ENCODE measurements at regions not wholly inside any gene's neighbourhood (a gene's known extent, or its start where the extent isn't known, plus 50 kb on each side); places are given as distances from the start of the nearest gene placed in this dataset.
A peak's percentile ranks its signal among the peaks of the same experiment; 100 is the strongest.
"Not testable (repeated sequence)": the region's sequence is repeated elsewhere in the genome, so short reads cannot be mapped to it uniquely, and the experiment has no call there.

DNA sequence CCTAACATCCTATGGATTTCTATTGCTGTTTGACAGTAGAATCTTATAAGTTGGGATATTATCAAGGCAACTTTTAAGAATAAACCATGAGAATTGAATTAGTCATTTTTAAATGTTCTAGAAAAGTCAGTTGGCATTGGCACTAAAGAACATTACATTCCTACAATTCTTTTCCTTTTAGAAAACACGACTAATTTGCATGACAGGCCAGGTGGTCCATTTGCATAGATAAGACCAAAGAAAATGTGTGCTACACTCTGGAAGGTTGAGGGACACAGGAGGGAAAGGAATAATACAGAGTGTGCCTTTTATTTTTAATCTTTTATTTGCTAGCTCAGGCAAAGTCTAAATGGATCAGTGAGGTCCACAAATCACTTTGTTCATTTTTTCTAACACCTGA is 962.3 kb downstream of the EPHA3 start:
- no peak for DNase-seq (ENCODE audit: low spot score)

DNA sequence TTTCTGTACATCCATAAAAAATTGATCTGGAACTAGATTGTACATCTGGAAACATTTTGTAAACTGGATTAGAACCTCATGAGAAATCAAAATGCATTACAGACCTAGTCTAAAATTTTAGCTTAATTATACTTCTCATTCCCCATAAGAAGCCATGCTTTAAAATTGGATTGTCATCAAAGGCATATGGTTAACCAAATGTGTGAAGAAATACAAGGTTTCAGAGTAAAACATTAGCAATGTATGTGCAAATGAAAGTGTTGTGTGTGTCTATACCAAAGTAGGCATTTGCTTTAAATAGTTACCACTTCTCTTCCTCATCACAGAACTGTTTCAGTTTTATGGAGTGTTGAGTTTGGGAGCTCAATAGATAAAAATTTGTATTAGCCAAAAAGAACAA is 968.7 kb downstream of the EPHA3 start:
- DNase-seq (ENCODE audit: low spot score): no peak

DNA sequence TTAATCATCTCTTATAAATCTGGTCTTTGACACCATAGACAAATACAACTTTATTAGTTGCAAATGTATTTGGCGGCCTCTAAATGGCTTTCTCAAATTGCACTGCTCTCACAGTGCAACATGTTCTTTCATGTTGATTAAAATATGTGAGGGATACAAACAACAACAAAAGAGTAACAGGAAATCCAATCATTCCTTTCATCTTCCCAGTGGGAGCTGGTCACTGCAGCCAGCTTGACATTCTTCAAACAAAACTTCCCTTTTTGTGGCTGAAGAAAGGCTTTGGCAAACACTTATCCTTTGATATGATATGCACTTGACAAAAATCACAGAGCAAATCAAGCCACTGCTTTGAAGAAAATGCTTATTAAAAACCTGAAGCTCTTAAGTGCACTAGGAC is 973.6 kb downstream of the EPHA3 start:
- DNase-seq (ENCODE audit: low spot score): no peak

DNA sequence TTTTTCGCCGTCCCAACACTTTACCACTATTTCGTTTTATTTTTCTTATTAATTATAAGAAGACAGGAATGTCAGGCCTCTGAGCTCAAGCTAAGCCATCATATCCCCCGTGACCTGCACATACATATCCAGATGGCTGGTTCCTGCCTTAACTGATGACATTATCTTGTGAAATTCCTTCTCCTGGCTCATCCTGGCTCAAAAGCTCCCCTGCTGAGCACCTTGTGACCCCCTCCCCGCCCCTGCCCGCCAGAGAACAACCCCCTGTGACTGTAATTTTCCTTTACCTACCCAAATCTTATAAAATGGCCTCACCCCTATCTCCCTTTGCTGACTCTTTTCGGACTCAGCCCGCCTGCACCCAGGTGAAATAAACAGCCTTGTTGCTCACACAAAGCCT is 978.9 kb downstream of the EPHA3 start:
- DNase-seq (ENCODE audit: low spot score): not testable (repeated sequence)

DNA sequence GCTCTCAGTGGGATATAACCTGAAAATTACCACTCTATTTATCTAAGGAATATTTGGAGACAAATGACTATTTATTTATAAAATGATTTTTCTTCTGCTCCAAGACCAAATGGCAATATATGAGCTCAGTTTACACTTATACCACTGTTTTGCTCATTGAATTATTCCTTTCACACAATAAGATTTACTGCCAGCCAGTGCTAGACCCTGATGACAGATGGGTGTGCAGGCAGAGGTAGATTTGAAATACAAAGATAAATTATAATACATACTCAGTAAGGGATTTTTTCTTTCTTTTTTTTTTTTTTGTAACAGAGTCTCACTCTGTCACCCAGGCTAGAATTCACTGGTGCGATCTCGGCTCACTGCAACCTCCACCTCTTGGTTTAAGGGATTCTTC is 980.3 kb downstream of the EPHA3 start:
- DNase-seq (ENCODE audit: low spot score): no peak

DNA sequence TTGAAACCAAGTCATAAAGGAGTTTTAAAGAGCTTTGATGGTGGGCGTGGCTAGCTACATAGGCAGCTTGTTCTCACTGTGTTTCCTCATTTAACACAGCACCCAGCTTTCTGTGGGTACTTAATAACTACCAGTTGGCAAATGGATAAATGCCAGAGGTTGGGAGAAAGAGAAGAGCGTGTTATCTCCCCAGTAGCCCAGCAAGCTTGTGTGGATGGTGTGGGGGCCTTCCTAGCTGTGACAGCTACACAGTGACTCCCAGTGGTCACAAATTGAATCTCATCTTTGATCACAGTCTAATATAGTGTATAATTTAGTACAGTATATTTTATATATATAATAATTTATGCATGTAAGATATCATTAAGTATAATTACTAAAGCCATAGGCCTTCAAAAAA is 984.1 kb downstream of the EPHA3 start:
- peak; percentile 34 for DNase-seq (ENCODE audit: low spot score)

DNA sequence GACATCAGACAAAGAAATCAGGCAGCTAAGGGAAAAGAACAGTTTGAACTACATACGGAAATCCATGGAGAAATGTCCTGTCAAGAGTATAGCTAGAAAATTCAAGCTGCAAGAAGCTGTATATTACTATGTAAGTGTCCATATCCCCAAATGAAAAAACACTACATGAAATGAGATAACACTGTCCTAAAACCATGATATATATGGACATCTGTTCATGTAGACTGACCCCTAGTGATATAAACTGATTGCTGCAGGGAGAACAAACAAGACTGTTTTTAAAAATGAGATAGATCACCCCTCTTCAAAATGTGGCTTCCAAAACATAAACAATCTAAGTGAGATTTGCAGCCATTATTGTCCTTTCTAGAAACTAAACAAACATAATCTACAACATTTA is 985.6 kb downstream of the EPHA3 start:
- peak; percentile 11 for DNase-seq (ENCODE audit: low spot score)

DNA sequence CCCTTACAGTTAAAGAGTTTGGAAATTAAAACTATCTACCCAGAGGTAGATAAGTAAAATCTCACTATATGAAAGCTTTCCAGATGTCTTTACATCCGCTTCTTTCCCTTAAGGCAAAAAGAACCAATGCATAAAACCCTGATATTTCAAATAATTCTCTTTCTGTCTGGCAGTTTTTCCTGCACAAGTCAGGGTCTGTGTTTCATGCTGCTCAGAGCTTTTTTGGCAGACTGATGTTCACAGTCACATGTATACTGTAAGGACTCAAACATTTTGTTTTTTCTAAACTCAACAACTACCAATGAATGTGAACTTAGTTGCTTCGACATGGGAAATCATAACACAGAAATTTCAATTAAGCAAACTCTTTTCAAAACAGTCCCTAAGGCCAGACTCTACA is 988.4 kb downstream of the EPHA3 start:
- DNase-seq (ENCODE audit: low spot score): no peak

DNA sequence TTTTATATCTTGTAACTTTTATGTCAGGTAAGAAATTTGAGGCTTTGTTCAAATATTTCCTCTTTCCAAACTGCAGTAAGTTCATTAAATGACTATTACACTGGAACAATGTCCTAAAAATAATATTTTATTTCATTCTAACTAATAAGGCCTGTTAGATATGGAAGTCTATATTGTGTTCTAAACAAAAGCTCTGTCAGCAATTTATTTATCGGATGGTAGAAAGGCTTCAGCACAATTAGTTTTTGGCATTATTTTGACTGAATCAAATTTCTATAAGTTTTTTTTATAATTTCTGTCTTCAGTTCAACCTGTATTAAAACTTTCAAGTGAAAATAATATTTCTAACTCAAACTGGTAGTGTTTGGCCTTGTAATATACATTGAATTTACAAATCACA is 992.1 kb downstream of the EPHA3 start:
- no peak for DNase-seq (ENCODE audit: low spot score)

DNA sequence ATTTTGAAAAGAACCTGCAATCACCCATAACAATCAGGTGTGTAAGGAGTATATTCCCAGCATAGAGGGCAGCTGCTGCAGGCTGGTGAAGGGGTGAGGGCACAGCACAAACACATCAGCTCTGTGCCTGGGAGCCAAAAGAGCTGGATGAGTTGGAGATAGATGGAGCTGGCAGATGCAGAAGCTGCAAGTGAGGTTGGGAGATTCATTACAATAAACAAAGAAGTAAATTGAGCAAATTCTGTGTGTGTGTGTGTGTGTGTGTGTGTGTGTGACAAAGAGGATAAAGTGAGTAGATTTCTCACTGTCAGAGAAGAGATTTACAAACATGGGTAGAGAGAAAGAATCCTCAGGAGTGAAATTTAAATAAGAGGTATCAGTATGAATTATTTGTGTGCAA is 994.7 kb downstream of the EPHA3 start:
- DNase-seq (ENCODE audit: low spot score): no peak

DNA sequence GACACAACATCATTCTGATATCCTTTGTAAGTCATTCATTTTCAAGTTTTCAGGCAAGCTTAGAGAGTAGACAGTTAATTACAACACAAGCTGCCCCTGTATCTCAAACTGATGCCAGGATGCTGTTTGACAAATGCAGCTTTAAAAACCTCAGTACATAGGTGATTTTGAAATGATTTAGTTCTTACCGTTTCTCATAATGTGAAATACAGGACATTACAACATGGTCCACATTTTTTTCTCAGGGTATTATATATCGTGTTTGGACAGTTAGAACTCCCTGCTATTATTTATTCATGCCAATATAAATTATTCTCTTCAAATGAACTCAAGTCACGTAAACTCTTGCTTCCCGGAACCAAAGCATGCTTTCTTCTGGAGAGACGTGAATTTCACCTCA is 1013.9 kb downstream of the EPHA3 start:
- no peak for DNase-seq (ENCODE audit: low spot score)

DNA sequence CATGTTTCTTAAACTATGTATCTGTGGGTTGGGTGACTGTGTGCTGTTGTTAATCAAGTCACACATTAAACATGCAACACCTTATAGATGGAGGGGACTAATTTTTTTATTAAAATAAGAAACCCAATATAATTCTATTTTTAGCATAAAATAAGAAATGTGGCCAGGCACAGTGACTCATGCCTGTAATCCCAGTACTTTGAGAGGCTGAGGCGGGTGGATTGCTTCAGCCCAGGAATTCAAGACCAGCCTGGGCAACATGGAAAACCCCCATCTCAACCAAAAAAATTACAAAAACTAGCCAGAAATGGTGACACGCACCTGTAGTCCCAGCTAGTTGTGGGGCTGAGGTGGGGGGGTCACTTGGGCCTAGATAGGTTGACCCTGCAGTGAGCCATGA is 1021.0 kb downstream of the EPHA3 start:
- no peak for DNase-seq (ENCODE audit: low spot score)

DNA sequence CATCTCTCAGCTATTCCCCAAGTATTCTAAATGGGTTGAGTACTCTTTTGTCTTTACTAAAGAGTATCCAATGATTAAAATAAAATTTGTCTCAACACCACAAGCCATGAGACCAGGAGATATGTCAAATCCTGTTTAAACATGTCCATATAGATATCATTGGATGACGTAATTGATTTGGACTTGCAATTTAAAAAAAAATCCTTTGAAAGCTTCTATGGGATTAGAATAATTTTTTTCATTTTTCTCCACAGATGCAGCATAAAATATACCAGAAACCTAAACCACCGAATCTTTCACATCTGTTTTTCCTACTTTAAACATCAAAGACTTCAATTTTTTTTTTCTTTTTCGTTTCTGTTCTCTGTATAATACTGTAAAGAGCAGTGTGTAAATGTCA is 1022.3 kb downstream of the EPHA3 start:
- DNase-seq (ENCODE audit: low spot score): no peak

DNA sequence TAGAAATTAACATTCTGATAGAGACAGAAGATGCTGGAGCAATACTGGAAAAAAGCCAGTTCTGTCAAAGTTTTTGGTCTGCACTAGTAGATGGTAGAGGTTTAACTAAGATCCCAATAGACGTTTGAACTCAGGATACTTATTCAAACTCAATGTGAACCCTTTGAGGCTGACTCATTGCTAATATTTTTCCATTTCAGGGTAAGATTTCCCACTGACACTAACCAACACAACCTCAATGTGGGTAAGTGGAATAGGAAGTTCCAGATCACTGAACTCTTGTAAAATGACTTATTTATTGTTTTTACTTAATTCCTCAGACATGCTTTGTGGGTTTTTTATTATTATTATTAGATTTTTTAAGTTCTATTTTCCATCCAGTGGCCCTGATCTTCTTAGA is 1024.8 kb downstream of the EPHA3 start:
- no peak for DNase-seq (ENCODE audit: low spot score)

DNA sequence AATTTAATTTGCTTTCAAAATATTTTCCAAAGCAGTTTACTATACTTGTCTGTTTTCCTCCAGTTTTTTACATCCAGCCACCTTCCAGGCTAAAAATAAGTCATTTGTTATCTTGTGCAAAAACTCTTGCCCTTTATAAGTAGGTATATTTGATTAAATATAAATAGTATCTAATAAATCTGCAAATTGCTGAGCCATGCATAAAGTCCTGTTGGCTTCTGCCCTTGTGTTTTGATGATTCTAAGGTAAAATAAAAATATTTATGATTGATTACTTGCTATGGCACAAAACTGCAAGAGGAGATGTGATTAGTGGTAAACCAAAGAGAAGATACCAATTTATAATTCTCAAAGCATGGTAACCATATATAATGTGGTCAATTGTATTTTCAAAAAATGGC is 1026.7 kb downstream of the EPHA3 start:
- DNase-seq (ENCODE audit: low spot score): no peak

DNA sequence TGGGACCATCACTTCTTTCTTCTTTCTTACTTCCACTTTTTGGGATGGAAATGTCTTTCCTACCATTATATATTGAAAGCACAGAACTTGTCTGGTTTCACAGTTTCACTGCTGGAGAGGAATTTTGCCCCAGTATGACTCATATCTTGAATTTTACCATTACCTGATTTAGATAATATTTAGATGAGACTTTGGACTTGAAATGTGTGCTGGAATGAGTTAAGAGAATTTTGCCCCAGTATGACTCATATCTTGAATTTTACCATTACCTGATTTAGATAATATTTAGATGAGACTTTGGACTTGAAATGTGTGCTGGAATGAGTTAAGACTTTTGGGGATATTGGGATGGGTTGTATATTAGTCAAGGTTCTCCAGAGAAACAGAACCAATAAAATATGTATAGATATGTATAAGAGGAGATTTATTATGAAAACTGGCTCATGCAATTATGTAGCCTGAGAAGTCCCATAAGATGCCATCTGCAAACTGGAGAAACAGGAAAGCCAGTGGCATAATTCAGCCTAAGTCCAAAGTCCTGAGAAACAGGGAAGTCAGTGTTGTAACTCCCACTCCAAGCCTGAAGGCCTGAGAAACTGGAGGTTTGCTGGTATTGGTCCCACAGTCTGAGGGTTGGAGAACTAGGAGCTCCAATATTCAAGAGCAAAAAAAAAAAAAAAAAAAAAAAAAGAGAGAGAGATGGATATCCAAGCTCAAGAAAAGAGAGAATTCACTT is 1029.2 kb downstream of the EPHA3 start:
- no peak for DNase-seq (ENCODE audit: low spot score)

DNA sequence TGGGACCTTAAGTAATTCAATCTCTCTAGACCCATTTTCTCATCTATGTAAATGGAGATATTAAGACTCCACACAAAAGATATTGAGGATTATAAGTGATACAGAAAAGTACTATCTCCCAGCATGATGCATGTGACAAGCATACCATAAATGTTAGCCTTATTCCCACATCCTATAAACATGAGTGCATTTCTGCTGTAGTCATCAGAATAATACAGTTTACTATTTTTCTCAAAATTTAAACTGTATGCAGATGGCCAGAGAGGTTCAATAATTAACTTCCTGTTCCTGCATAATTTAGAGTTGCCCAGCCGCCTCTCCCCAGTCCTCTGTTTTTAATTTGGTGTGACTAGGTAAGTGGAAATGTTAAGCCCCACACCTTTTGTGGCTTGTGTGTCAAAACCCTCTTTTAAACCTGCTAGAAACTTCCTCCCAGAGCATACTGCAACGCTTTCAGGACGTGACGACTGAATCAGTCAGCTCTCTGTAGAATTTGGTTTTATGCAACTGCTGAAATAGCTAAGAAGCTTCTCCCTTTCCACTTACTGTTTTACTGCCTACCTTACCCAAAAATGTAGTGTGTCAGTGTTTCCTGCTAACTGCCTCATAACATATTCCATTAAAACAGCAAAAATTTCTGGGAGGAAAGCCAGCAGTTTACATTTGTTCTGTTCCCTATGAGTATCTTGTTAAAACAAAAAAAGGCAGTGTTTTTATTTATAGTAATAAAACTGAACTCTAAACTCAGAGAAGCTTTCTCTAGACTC is 1037.9 kb downstream of the EPHA3 start:
- no peak for DNase-seq (ENCODE audit: low spot score)

DNA sequence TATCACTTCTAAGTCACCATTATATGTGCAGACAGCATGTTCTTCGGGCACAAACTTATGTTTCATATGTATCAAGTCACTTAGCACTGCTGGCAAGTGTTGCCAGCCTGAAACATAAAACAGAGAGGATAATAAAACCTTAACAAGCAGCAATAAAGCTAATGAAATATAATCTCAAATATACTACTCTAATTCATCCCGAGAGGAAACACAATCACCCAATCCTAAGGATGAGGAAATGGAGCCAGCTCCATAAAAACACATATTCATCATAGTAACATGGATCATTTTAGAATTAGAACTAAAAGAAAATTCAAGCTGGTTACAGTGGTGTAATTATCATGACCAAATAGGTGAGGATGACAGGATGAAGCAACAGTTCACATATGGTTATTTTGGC is 1072.7 kb downstream of the EPHA3 start:
- DNase-seq (ENCODE audit: low spot score): no peak

DNA sequence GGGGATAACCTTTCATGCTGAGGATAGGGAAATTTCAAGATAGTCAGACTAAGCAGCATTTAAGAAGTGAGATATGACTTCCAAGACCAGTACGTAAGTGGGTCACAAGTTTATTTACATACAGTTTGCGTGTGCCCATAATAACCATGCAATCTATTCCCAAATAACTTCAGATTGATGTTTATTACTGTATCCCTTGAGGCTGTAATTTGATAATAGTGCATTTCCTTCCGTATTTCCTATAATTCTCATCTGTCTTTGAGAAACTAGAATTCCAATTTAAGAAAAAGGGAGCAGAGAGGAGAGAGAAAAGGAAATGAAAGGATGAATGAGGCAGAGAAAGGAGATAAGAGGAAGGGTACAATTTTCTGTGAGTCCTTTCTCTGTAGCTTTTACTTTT is 1073.1 kb downstream of the EPHA3 start:
- no peak for DNase-seq (ENCODE audit: low spot score)

DNA sequence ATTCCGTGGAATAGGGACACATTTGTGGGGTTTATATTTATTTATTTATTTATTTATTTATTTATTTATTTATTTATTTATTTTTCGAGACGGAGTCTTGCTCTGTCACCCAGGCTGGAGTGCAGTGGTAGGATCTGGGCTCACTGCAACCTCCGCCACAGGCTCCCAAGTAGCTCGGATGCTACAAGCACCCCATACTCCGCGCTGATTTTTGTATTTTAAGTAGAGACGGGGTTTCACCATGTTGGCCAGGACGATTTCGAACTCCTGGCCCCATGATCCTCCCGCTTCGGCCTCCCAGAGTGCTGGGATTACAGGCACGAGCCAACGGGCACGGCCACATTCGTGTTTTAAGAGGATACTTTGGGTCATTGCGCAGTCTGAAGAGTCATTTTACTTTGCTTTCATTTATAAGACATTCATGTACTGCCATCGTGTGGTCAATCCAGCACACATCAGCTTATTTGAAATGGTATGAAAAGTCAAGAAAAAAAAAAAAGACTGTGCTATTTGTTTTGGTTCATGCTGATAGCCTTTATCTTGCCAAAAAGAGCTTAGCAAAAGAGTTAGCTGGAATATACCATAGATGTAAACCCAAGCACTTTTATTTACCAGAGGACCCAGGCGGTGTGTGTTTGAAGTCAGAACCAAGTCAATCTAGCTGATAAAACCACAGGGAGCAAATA is 1075.0 kb downstream of the EPHA3 start:
- peak; percentile 30 for DNase-seq (ENCODE audit: low spot score)

DNA sequence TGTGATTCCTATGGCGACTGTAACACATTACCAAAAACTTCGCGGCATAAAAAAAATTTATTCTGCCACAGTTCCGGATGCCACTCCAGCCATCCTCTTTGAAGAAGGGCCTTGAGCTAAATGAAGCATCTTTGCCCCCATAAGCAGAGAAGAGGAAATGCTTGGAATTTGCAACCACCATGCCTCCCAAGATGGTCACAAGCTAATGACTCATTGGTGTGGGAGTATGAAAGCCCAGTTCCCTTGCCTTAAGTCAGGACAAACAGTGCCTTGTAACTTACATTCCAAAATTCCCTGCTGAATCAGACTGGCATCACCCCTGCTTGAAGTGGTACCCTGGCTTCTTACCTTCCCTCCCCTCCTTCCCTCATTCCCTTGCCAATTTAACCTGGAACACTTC is 1077.4 kb downstream of the EPHA3 start:
- no peak for DNase-seq (ENCODE audit: low spot score)

DNA sequence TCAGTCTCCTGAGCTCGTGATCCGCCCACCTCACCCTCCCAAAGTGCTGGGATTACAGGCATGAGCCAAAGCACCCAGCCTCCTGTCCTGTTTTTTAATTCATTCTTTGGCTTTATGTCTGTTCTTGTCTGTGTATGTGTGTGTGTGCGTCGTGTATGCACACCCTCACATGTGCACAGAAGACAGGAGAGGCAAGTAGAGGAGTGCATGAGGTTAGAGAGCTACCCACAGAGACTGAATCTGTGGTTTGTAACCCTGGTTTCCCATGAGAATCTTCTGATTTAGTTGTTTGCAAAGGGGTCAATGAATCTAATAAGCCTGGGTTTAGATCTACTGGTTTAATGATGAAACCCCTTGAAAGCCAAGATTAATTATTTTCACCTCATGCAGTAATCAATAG is 1090.0 kb downstream of the EPHA3 start:
- not testable (repeated sequence) for DNase-seq (ENCODE audit: low spot score)

DNA sequence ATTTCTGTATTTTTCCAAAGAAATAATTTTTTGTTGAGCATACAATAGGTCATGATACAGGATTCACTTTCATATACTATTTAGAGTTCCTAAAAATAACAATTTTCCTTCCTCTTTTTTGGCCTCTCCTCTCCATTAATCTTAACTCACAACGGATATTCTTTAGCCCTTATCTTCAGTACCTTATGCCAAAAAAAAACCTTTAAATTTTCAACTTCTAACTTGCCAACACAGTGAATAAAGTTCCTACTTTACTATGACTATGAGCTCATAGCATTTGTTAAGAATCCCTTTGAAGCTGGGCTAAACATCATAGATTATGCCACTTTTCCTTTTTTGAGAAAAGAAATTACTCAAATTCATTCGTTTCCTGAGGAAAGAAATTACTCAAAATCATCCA is 1095.5 kb downstream of the EPHA3 start:
- not testable (repeated sequence) for DNase-seq (ENCODE audit: low spot score)
